DMS114 treated with DMSO at 0.1 percent for 48 hours (cell line): ENCODE measurements at regions not wholly inside any gene's neighbourhood (a gene's known extent, or its start where the extent isn't known, plus 50 kb on each side); places are given as distances from the start of the nearest gene placed in this dataset.

Experiments used
- DNase-seq: peaks from one replicate; lab custom pipeline; 2025; ENCODE audit not compliant: unreplicated experiment; lab: John Stamatoyannopoulos, UW

DNA sequence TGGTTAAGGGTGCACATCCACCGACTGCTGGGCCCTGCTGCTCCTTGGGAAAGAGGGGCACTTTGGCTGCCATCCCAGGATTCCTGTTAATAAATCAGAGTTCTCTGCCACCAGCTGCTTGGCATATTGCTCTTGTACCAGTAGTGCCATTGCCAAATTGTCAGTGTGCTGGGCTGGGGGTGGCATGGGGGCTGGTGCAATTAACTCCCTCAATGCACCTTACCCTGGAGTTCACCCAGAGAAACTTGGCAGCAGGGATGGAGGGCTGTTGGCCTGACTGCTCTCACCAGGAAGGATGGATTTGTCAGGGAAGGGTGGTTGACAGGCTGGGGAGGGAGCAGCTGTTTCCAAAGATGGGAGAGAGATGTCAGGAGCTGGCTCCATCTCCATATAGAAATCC lies 94.6 kb upstream of the SKOR2 start:
- no peak for DNase-seq

- no peak for DNase-seq
Observed at GRCh38 chr18:47345291-47345690, 93.8 kb upstream of the SKOR2 start.

DNA sequence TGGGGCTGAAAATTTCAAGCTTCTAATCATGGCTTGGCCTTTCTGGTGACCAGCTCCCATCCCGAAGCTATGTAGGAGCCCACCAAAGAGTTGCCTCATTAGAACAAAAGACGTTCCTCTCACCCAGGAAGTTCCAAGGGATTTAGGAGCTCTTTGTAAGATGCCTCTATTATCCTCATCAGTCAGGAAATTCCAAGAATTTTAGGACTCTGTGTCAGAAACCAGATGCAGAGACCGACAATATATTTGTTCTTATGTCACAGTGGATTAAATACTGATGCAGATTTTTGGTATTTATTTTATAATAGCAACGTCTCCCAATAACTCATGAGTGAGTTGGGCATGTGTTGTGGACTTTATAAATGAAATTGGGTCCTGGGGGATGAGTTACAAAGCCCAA lies 91.8 kb upstream of the SKOR2 start:
- DNase-seq = no peak

- DNase-seq = no peak
Observed at GRCh38 chr18:47342566-47342965, 91.1 kb upstream of the SKOR2 start.

DNA sequence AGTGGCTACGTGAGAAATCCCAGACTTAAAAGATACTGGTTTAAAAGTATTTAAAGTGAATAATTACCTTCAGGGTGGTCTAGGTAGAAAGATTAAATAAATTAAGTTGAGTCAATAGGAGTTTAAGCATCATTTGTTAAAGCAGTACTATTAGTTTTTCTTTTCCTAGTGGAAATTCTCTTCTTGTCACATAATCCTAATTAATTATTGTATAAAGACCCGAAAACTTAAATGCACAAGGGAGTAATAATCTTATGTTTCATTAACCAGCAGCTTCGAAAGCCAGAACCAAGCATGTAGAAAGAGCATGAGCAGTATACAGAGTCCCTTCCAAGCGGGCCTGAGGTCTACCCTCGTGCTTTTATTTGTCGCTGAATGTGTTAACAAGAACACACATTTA lies 90.2 kb upstream of the SKOR2 start:
- DNase-seq = no peak

DNA sequence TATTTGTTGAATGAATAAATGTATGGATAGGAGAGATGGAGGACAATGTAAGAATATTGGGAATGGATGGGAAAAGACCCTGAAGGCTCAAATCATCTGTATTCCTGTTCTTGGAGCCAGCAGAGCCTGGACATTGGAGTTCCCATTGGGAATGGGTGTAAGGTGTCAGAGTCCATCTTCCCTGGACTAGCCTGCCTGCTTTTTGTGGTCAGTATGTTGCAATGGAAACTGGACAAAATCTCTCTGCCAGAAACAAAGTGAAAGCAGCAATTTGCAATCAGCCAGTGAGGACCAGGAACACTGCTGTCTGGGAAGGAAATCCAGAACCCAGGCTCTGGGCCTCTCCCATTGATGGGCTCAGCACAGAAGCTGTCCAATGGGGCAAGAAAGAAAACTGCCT lies 83.5 kb upstream of the SKOR2 start:
- DNase-seq = no peak

GRCh38 chr18:47333926-47334635 lies 82.6 kb upstream of the SKOR2 start:
- no peak for DNase-seq

- DNase-seq = no peak
Observed at GRCh38 chr18:47331641-47332040, 80.2 kb upstream of the SKOR2 start.

- DNase-seq = no peak
Observed at GRCh38 chr18:47331026-47331425, 79.6 kb upstream of the SKOR2 start.

- no peak for DNase-seq
Observed at GRCh38 chr18:47323158-47323557, 71.7 kb upstream of the SKOR2 start.

- no peak for DNase-seq
Observed at GRCh38 chr18:47321815-47322214, 70.4 kb upstream of the SKOR2 start.

DNA sequence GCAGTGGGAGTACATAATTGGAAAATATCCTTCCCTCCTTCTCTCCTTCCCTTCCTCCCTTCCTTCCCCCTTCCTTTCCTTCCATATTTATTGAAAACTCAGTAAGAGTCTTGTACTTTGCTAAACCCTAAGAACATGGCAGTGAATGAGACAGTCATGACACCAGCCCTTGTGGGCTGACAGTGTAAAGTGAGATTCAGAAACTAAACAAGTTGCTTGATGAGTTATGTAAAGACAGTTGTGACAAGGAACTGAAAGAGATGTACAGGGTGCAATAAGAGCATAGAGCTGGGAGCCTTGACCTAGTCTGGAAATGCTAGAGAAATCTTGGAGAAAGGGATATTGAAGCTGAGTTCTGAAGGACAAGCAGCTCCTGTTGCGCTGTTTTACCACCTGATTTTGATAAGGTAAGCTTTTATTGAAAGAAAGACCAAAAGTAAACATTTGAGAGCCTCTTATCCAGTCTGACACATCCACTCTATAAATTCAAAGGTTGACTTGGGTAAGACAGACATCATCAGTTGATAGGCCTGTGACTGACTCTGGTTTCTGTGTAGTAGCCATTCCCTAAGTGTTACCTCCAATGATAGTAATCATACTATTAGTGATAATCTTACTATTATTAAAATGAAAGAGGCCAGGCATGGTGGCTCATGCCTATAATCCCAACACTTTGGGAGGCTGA lies 66.5 kb upstream of the SKOR2 start:
- no peak for DNase-seq

DNA sequence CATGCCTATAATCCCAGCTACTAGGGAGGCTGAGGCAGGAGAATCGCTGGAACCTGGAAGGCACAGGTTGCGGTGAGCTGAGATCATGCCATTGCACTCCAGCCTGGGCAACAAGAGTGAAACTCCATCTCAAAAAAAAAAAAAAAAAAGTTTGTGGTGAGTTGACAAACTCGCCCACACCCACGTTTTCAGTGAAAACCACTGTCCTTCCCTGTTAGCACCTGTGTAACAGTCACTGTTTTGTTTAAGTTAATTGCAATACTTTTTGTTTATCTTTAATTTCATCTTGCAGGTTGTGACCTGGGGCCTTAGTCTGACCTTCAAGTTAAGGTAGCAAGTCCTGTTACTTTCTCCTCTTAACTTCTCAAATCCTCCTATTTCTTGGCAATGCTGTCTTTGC lies 65.5 kb upstream of the SKOR2 start:
- no peak for DNase-seq

DNA sequence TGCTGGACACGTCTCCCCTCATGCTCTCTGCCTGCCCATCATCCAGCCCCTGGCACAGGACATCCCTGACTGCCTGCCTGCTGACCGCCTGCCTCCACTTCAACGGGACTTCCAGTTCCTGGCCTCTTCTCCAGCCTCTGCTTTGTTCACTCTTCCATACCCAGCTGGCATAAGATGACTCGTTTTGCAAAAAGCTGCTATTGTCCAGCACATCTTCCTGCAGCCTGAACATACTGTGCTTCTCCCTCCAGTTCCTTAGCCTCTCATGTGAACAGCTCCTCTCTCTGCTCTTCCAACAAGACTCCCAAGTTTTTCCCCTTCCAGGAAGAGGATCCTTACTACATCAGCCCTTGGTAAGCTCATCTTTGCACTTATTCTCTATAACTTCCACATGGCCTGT lies 62.4 kb upstream of the SKOR2 start:
- no peak for DNase-seq

DNA sequence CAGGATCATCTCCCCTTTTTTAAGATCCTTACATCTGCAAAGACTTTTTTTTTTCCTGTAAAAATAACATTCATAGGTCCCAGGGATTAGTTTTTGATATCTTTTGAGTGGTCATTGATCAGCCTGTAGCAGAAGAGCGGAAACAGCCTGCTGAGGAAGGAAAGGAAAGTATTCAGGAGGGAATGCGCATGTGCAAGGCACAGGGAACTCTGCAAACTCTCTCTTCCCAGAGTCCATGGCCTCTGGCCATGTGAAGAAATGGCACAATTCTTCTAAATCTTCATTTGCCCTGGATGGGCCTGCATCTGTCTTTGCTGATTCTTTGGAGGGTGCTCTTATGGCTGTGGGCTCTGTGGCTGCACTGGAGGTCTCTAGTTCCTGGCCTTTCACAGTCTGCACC lies 60.1 kb upstream of the SKOR2 start:
- DNase-seq = no peak
